OCI-LY7 (cell line): ENCODE measurements at regions not wholly inside any gene's neighbourhood (a gene's known extent, or its start where the extent isn't known, plus 50 kb on each side); places are given as distances from the start of the nearest gene placed in this dataset.

ENCODE experiments used
- BruUV-seq: library from RNA; stranded (reverse); fragments of 400-500 nt; replicated peaks from 2 replicates; lab custom pipeline; 2021; lab: Mats Ljungman, UMichigan
- CTCF ChIA-PET: fragments of 300-600 bp; sonication (Branson Sonifier 250); formaldehyde crosslinking; loops from one replicate; lab custom pipeline; 2022; ENCODE audit warnings: antibody characterized with exemption; ENCODE audit not compliant: unreplicated experiment; lab: Charles Lee
- POLR2A ChIA-PET: fragments of 300-600 bp; sonication (Branson Sonifier 250); formaldehyde crosslinking; loops from one replicate; lab custom pipeline; 2022; ENCODE audit warnings: antibody characterized with exemption; lab: Charles Lee
- DNase-seq: peaks from one replicate; pipeline ENCODE4 v3.0.0-alpha.2; 2015; ENCODE audit warnings: low spot score
- H2AFZ ChIP-seq: fragments of 200-600 bp; sonication (generic), shearing (Covaris generic); 2 replicates; pipeline ENCODE4 v1.6.1; 2014; ENCODE audit warnings: mild to moderate bottlenecking, antibody characterized with exemption, low read length, moderate library complexity
- H3K27ac ChIP-seq: fragments of 200-600 bp; sonication (generic); 2 replicates; pipeline ENCODE4 v1.5.1; 2014; ENCODE audit warnings: mixed run types, low read depth, mild to moderate bottlenecking, moderate library complexity, low read length, inconsistent platforms; ENCODE audit not compliant: poor library complexity, severe bottlenecking
- H3K36me3 ChIP-seq: fragments of 200-600 bp; sonication (generic); 2 replicates; pipeline ENCODE4 v1.6.1; 2014; ENCODE audit warnings: mild to moderate bottlenecking, antibody characterized with exemption, low read length, moderate library complexity, mixed read lengths; ENCODE audit not compliant: insufficient read depth
- H3K4me1 ChIP-seq: fragments of 200-600 bp; sonication (generic); 2 replicates; pipeline ENCODE4 v1.5.1; 2014; ENCODE audit warnings: mild to moderate bottlenecking, low read length; ENCODE audit not compliant: insufficient read depth, poor library complexity, severe bottlenecking
- H3K4me2 ChIP-seq: fragments of 200-600 bp; sonication (generic); 2 replicates; pipeline ENCODE4 v1.6.1; 2014; ENCODE audit warnings: mild to moderate bottlenecking, low read length
- H3K4me3 ChIP-seq: fragments of 200-600 bp; sonication (generic); 2 replicates; pipeline ENCODE4 v1.5.1; 2014; ENCODE audit warnings: mild to moderate bottlenecking, low read depth, low read length; ENCODE audit not compliant: poor library complexity, severe bottlenecking
- H3K79me2 ChIP-seq: fragments of 200-600 bp; sonication (generic); 2 replicates; pipeline ENCODE4 v1.6.1; 2016; ENCODE audit warnings: low read depth, mild to moderate bottlenecking, low read length, moderate library complexity, mixed read lengths; ENCODE audit not compliant: insufficient read depth
- H3K9me2 ChIP-seq: fragments of 200-600 bp; sonication (generic); 2 replicates; pipeline ENCODE4 v1.6.1; 2016; ENCODE audit warnings: mild to moderate bottlenecking, low read length, mixed read lengths; ENCODE audit not compliant: insufficient read depth
- H3K9me3 ChIP-seq: fragments of 200-600 bp; sonication (generic); 2 replicates; pipeline ENCODE4 v1.6.1; 2014; ENCODE audit warnings: mild to moderate bottlenecking, mixed run types, low read length, mixed read lengths
- H4K20me1 ChIP-seq: fragments of 200-600 bp; sonication (generic); 2 replicates; pipeline ENCODE4 v1.6.1; 2014; ENCODE audit warnings: mild to moderate bottlenecking, antibody characterized with exemption, low read length, moderate library complexity, mixed read lengths; ENCODE audit not compliant: insufficient read depth
- EZH2phosphoT487 ChIP-seq: fragments of 200-600 bp; sonication (generic); IDR thresholded peaks from 2 replicates; pipeline ENCODE4 v1.6.1; 2018; ENCODE audit warnings: low read depth, borderline replicate concordance, mild to moderate bottlenecking, mixed run types, antibody characterized with exemption, low read length, moderate library complexity, mixed read lengths
- intact Hi-C: fragments of 100-400 bp; cut with micrococcal nuclease; formaldehyde crosslinking; loops from one replicate; pipeline ENCODE4 v1.10.0; 2022; ENCODE audit not compliant: unreplicated experiment
- TF ChIP-seq, protein P1 (sequence below): fragments of 200-600 bp; sonication (generic); conservative IDR thresholded peaks from 2 replicates; pipeline ENCODE4 v1.5.1; 2014; ENCODE audit warnings: mild to moderate bottlenecking, antibody characterized with exemption, low read length, moderate library complexity, mixed read lengths

DNA sequence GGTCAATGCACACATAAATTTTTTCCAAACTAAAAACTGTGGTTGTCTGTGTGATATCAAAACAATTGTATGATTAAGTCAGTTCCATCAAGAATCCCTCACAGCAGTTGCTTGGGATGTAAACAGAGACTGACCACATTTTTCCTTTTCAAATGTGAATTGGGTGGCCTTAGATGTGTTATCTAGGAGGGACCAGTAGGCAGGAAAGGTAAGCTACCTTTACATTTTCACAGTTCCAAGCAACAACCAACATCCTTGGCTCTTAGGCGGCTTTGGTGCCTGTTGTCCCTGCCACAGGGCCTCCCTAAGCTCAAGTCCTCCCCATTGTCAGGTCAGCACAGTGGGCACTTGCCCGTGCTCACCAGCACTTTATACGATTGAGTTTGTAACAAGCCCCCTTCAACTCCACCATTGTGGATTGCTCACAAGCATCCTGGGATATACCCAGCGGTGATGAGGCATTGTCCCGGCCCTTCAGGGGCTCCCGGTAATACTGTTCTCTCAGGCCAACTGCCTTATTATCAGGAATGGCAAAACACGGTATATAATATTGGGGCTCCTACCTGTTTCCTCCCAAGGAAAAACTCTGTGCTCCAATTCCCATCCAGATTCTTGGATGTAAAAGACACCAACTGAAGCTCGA lies 114.9 kb upstream of the ANKRD1 start:
- Histone ChIP-seq H4K20me1 (no peaks in the 10 kb centered on the region), H3K79me2 (no peaks in the 10 kb centered on the region), H3K4me2 (no peak overlapping the region), H3K9me2 (no peaks in the 10 kb centered on the region), H3K36me3 (no peaks in the 10 kb centered on the region), H3K27ac (no peak overlapping the region), H2AFZ (no peak overlapping the region), H3K4me1 (no peaks in the 10 kb centered on the region), H3K9me3 (no peaks in the 10 kb centered on the region), H3K4me3 (no peak overlapping the region)
- no TSS peak for BruUV-seq
- ChIA-PET POLR2A (interaction anchor here (0.5 to 1.2 kb wide), 2 partner anchors 68 to 836 kb away, joined by 3 read pairs; no protein-coding TSS in a partner anchor), CTCF (no interaction called here)
- intact Hi-C loops = no loop called here
- no peak for DNase-seq
- TF ChIP-seq, protein P1, sequence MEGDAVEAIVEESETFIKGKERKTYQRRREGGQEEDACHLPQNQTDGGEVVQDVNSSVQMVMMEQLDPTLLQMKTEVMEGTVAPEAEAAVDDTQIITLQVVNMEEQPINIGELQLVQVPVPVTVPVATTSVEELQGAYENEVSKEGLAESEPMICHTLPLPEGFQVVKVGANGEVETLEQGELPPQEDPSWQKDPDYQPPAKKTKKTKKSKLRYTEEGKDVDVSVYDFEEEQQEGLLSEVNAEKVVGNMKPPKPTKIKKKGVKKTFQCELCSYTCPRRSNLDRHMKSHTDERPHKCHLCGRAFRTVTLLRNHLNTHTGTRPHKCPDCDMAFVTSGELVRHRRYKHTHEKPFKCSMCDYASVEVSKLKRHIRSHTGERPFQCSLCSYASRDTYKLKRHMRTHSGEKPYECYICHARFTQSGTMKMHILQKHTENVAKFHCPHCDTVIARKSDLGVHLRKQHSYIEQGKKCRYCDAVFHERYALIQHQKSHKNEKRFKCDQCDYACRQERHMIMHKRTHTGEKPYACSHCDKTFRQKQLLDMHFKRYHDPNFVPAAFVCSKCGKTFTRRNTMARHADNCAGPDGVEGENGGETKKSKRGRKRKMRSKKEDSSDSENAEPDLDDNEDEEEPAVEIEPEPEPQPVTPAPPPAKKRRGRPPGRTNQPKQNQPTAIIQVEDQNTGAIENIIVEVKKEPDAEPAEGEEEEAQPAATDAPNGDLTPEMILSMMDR = no peak
- no peak for TF ChIP-seq EZH2phosphoT487

DNA sequence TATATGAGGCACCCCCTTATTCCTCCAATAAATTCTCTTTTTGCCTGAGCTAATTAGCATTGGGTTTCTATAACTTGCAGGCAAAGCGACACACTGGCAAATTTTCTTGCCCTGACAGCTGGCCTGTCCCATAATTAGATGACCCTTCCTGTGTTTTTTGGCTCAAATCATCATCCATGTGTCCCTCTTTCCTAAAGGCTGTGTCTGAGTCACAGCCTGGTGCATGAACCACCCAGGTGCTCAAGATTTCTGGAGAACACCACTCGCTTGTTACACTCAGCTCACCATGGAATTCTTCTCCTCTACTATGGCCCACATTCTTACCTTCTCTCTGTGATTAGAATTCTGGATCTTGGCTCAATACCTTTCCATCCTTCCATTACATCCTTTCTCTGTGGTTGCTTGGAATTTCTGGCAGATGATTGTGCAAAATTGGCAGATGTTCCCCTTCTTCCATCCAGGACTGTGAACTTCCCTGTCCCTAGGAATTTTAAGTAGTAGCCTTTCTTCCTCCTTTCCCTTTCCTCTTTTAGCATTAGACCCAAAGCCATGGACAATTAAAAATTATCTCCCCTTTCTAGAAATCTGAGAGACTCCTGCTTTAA lies 116.0 kb upstream of the ANKRD1 start:
- Histone ChIP-seq H3K9me2 (no peaks in the 10 kb centered on the region), H3K36me3 (no peaks in the 10 kb centered on the region), H3K27ac (no peak overlapping the region), H3K9me3 (no peaks in the 10 kb centered on the region), H3K4me2 (no peak overlapping the region), H4K20me1 (no peaks in the 10 kb centered on the region), H3K4me3 (no peak overlapping the region), H3K4me1 (no peaks in the 10 kb centered on the region), H2AFZ (no peak overlapping the region), H3K79me2 (no peaks in the 10 kb centered on the region)
- POLR2A ChIA-PET = interaction anchor here (0.5 kb wide), 1 partner anchor 76 kb away, joined by 3 read pairs; no protein-coding TSS in a partner anchor
- intact Hi-C loops = no loop called here
- CTCF ChIA-PET = no interaction called here
- TF ChIP-seq, protein P1 = no peak
- TF ChIP-seq EZH2phosphoT487 = no peak
- no peak for DNase-seq
- BruUV-seq = no TSS peak

DNA sequence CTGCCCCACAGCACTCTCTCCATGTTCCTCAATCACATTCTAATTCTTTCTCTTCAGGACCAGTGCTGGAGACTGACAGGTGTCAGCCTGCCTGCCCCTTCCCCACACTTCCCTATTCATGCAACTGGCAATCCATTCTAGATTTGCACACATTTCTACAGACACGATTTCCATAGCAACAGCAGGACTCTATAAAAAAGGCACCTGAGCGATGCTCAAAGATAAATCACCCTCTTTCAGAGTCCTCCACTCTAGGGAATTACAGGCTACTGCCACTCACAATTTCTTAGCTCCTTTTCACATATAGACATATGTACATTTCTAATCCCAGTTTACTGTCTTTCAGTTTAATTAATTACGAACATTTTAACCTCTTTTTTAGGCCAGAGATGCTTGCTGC lies 118.1 kb upstream of the ANKRD1 start:
- no peak for DNase-seq
- H3K4me2 ChIP-seq = no peak overlapping the region
- POLR2A ChIA-PET = interaction anchor here (0.5 kb wide), 1 partner anchor 205 kb away, joined by 4 read pairs; no protein-coding TSS in a partner anchor
- H3K9me2 ChIP-seq = no peaks in the 10 kb centered on the region
- H3K4me3 ChIP-seq = no peak overlapping the region
- H3K9me3 ChIP-seq = no peaks in the 10 kb centered on the region
- H3K79me2 ChIP-seq = no peaks in the 10 kb centered on the region
- H4K20me1 ChIP-seq = no peaks in the 10 kb centered on the region
- TF ChIP-seq, protein P1 = no peak
- no peak for TF ChIP-seq EZH2phosphoT487
- BruUV-seq = no TSS peak
- no peak overlapping the region for H3K27ac ChIP-seq
- no peak overlapping the region for H2AFZ ChIP-seq
- H3K4me1 ChIP-seq = no peaks in the 10 kb centered on the region
- intact Hi-C loops = no loop called here
- no peaks in the 10 kb centered on the region for H3K36me3 ChIP-seq
- CTCF ChIA-PET = no interaction called here
